Left lobe of liver (tissue), 2 donors: ENCODE measurements at regions not wholly inside any gene's neighbourhood (a gene's known extent, or its start where the extent isn't known, plus 50 kb on each side); places are given as distances from the start of the nearest gene placed in this dataset.

Experiments
- ATAC-seq: fragments of 200-7000 bp; cut with Tn5 transposase; one replicate; pipeline ENCODE4 v1.9.1; 2020; ENCODE audit warnings: mild to moderate bottlenecking, moderate library complexity
- DNase-seq: peaks from one replicate; pipeline ENCODE4 v3.0.0-alpha.2; 2020; ENCODE audit warnings: low spot score
- donor health status: DM: no; HTN: no; CAD: no; lungs with moderate emphysema.
- donor health status: DM: no; HTN: yes; CAD: no.

GRCh38 chr12:66045506-66045905 lies 85.0 kb downstream of the LLPH start:
- ATAC-seq (no peak), DNase-seq (no peak)

GRCh38 chr12:66044731-66045130 lies 85.8 kb downstream of the LLPH start:
- DNase-seq: no peak
- no peak for ATAC-seq

GRCh38 chr12:66043035-66043434 lies 87.5 kb downstream of the LLPH start:
- DNase-seq (no peak), ATAC-seq (no peak)

- no peak for DNase-seq
- no peak for ATAC-seq
These were observed 88.7 kb downstream of the LLPH start for GRCh38 chr12:66041651-66042363.

- ATAC-seq (no peak), DNase-seq (no peak)
These were observed 94.2 kb downstream of the LLPH start for GRCh38 chr12:66036317-66036716.

- DNase-seq: no peak
- no peak for ATAC-seq
These were observed 95.1 kb downstream of the LLPH start for GRCh38 chr12:66035288-66035966.

- ATAC-seq (no peak), DNase-seq (no peak)
These were observed 97.4 kb downstream of the LLPH start for GRCh38 chr12:66033151-66033550.

- DNase-seq (no peak), ATAC-seq (no peak)
These were observed 97.8 kb downstream of the LLPH start for GRCh38 chr12:66032739-66033138.

- DNase-seq (no peak), ATAC-seq (no peak)
These were observed 100.3 kb downstream of the LLPH start for GRCh38 chr12:66030217-66030781.

GRCh38 chr12:66028390-66028789 lies 102.2 kb downstream of the LLPH start:
- ATAC-seq (no peak), DNase-seq (no peak)

- ATAC-seq: no peak
- no peak for DNase-seq
These were observed 105.1 kb downstream of the LLPH start for GRCh38 chr12:66025477-66025876.

GRCh38 chr12:66024949-66025348 lies 105.6 kb downstream of the LLPH start:
- DNase-seq (no peak), ATAC-seq (no peak)

GRCh38 chr12:66020481-66020880 lies 110.1 kb downstream of the LLPH start:
- ATAC-seq (no peak), DNase-seq (no peak)

- ATAC-seq (no peak), DNase-seq (no peak)
These were observed 112.8 kb downstream of the LLPH start for GRCh38 chr12:66017736-66018135.
